ENCODE measurements at regions not wholly inside any gene's neighbourhood (a gene's known extent, or its start where the extent isn't known, plus 50 kb on each side); places are given as distances from the start of the nearest gene placed in this dataset.

GRCh38 chr13:61824168-61824567 is 408.5 kb upstream of the PCDH20 start:
- DNase-seq (ENCODE audit: low read depth, low spot score), result no peak

- DNase-seq (ENCODE audit: low read depth, low spot score), result no peak
Observed at GRCh38 chr13:61812286-61812685, 396.6 kb upstream of the PCDH20 start.

GRCh38 chr13:61810065-61810464 is 394.4 kb upstream of the PCDH20 start:
- no peak for DNase-seq (ENCODE audit: low read depth, low spot score)

GRCh38 chr13:61797397-61797796 is 381.7 kb upstream of the PCDH20 start:
- no peak for DNase-seq (ENCODE audit: low read depth, low spot score)

- no peak for DNase-seq (ENCODE audit: low read depth, low spot score)
Observed at GRCh38 chr13:61795580-61795979, 379.9 kb upstream of the PCDH20 start.

- no peak for DNase-seq (ENCODE audit: low read depth, low spot score)
Observed at GRCh38 chr13:61779456-61779855, 363.8 kb upstream of the PCDH20 start.

- no peak for DNase-seq (ENCODE audit: low read depth, low spot score)
Observed at GRCh38 chr13:61778531-61778930, 362.9 kb upstream of the PCDH20 start.

GRCh38 chr13:61777899-61778298 is 362.2 kb upstream of the PCDH20 start:
- no peak for DNase-seq (ENCODE audit: low read depth, low spot score)

GRCh38 chr13:61777271-61777670 is 361.6 kb upstream of the PCDH20 start:
- DNase-seq (ENCODE audit: low read depth, low spot score), result no peak

- no peak for DNase-seq (ENCODE audit: low read depth, low spot score)
Observed at GRCh38 chr13:61774903-61775302, 359.3 kb upstream of the PCDH20 start.

- no peak for DNase-seq (ENCODE audit: low read depth, low spot score)
Observed at GRCh38 chr13:61770681-61771080, 355.0 kb upstream of the PCDH20 start.

GRCh38 chr13:61768175-61768574 is 352.5 kb upstream of the PCDH20 start:
- no peak for DNase-seq (ENCODE audit: low read depth, low spot score)

- no peak for DNase-seq (ENCODE audit: low read depth, low spot score)
Observed at GRCh38 chr13:61766667-61767058, 351.0 kb upstream of the PCDH20 start.

- DNase-seq (ENCODE audit: low read depth, low spot score), result no peak
Observed at GRCh38 chr13:61765940-61766666, 350.5 kb upstream of the PCDH20 start.

- no peak for DNase-seq (ENCODE audit: low read depth, low spot score)
Observed at GRCh38 chr13:61765181-61765742, 349.6 kb upstream of the PCDH20 start.

- DNase-seq (ENCODE audit: low read depth, low spot score), result no peak
Observed at GRCh38 chr13:61761690-61762089, 346.0 kb upstream of the PCDH20 start.

GRCh38 chr13:61760102-61760501 is 344.5 kb upstream of the PCDH20 start:
- no peak for DNase-seq (ENCODE audit: low read depth, low spot score)

- no peak for DNase-seq (ENCODE audit: low read depth, low spot score)
Observed at GRCh38 chr13:61756031-61756430, 340.4 kb upstream of the PCDH20 start.

- no peak for DNase-seq (ENCODE audit: low read depth, low spot score)
Observed at GRCh38 chr13:61751039-61751438, 335.4 kb upstream of the PCDH20 start.

- no peak for DNase-seq (ENCODE audit: low read depth, low spot score)
Observed at GRCh38 chr13:61738236-61738750, 322.6 kb upstream of the PCDH20 start.

GRCh38 chr13:61734683-61735082 is 319.0 kb upstream of the PCDH20 start:
- no peak for DNase-seq (ENCODE audit: low read depth, low spot score)

GRCh38 chr13:61728471-61728870 is 312.8 kb upstream of the PCDH20 start:
- no peak for DNase-seq (ENCODE audit: low read depth, low spot score)

GRCh38 chr13:61727767-61728166 is 312.1 kb upstream of the PCDH20 start:
- no peak for DNase-seq (ENCODE audit: low read depth, low spot score)

Measured in brain pericyte (primary cell).